ENCODE measurements at regions not wholly inside any gene's neighbourhood (a gene's known extent, or its start where the extent isn't known, plus 50 kb on each side); places are given as distances from the start of the nearest gene placed in this dataset.

DNA sequence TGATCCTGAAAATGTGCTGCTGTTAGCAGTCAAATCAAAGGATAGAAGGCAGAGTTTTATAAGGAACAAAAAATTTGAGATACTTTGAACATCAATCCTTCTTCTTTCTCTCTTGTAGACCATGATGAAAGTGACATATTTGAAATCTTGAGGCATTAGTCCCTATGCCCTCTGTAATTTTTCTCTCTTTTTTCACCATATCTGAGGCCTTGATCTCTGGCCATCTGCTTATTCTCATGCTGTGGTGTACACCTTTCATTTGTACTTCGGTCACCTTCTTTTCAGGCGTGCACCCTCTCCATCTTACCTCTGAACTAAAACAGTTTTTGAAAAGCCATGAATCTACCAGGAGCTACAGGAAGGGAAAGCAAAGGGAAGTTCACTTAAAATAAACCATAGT, 420.9 kb downstream of the C12orf50 start:
- no peak for DNase-seq (ENCODE audit: extremely low spot score)
- TF ChIP-seq, protein P1, sequence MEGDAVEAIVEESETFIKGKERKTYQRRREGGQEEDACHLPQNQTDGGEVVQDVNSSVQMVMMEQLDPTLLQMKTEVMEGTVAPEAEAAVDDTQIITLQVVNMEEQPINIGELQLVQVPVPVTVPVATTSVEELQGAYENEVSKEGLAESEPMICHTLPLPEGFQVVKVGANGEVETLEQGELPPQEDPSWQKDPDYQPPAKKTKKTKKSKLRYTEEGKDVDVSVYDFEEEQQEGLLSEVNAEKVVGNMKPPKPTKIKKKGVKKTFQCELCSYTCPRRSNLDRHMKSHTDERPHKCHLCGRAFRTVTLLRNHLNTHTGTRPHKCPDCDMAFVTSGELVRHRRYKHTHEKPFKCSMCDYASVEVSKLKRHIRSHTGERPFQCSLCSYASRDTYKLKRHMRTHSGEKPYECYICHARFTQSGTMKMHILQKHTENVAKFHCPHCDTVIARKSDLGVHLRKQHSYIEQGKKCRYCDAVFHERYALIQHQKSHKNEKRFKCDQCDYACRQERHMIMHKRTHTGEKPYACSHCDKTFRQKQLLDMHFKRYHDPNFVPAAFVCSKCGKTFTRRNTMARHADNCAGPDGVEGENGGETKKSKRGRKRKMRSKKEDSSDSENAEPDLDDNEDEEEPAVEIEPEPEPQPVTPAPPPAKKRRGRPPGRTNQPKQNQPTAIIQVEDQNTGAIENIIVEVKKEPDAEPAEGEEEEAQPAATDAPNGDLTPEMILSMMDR (IDR thresholded peaks at IDR 0.05; ENCODE audit: control extremely low read depth, extremely low read depth, low read depth, missing control alignments), result no peak
- ChIA-PET CTCF (interaction anchor here (1.1 to 1.8 kb wide), 2 partner anchors 8 to 14 kb away, joined by 3 read pairs; no protein-coding TSS in a partner anchor), POLR2A (no interaction called here)

DNA sequence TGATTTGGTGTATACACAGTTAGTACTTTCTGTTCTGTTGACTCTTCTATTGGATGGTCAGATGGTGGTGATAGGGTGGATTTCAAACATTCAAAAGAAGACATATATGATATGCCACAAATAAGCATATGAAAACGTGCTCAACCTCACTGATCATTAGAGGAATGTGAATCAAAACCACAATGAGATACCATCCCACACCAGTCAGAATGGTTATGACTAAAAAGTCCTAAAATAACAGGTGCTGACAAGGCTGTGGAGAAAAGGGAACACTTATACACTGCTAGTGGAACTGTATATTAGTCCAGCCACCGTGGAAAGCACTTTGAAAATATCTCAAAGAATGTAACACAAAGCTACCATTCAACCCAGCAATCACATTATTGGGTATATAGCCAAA, 425.5 kb downstream of the C12orf50 start:
- CTCF ChIA-PET, result no interaction called here
- TF ChIP-seq, protein P1 (IDR thresholded peaks at IDR 0.05; ENCODE audit: control extremely low read depth, extremely low read depth, low read depth, missing control alignments), result no peak
- POLR2A ChIA-PET, result no interaction called here
- no peak for DNase-seq (ENCODE audit: extremely low spot score)

DNA sequence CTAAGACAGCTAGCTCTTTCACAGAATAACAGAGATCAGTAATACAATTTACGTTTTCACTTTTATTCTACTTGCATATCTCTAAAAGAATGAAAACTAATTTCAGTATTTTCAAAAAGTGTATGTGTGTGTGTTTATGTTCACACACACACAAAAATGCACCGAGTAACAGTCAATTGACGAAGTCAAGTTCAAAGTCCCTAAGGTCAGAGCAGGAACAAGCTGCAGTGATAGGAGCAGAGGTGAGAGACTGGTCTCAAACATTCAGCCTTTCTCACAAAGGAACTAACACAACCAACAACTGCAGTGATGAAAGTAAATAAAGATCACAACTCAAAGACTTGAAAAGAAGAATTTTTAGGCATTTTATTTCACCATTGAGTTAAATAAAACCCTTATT, 429.7 kb downstream of the C12orf50 start:
- CTCF ChIA-PET, result interaction anchor here (1.3 kb wide), 1 partner anchor 9 kb away, joined by 3 read pairs; no protein-coding TSS in a partner anchor
- DNase-seq (ENCODE audit: extremely low spot score), result no peak
- POLR2A ChIA-PET, result no interaction called here
- TF ChIP-seq, protein P1 (IDR thresholded peaks at IDR 0.05; ENCODE audit: control extremely low read depth, extremely low read depth, low read depth, missing control alignments), result no peak

DNA sequence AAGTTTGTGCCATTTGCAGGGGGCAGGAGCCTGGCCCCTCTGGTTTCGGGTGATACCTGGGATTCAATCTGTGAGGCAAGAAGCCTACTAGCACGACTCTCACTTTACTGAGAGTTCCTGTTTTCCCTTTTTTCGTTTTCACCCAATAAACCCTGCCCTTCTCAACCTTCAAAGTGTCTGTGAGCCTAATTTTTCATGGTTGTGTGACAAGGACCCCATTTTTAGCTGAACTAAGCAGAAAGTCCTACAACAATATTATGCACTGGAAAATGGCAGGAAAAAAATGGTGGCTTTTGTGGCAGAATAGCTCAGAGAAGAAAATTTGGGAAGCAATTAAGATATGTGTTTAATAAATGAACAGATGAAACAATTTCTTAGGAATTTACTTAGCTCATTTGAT, 432.1 kb downstream of the C12orf50 start:
- CTCF ChIA-PET, result interaction anchor here (1.2 kb wide), 1 partner anchor 15 kb away, joined by 4 read pairs; no protein-coding TSS in a partner anchor
- POLR2A ChIA-PET, result no interaction called here
- TF ChIP-seq, protein P1 (IDR thresholded peaks at IDR 0.05; ENCODE audit: control extremely low read depth, extremely low read depth, low read depth, missing control alignments), result no peak
- no peak for DNase-seq (ENCODE audit: extremely low spot score)

DNA sequence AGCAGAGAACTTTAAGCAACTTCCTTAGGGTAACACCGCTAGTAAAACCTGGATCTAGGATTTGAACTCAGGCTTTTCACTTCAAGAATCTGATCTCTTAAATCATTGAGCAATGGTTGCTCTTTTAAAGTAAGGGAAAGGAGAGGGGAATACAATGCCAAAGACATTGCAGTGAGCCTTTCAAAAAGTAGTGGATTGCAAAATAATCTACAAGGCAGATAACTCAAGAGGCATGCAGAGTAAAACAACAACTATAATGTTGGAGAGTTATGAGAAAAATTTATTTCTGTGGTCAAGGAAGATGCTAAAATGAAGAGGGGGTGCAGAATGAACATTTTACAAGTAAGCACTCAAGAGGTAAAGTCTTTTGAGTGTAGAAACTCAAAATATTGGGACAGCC, 432.6 kb downstream of the C12orf50 start:
- no peak for DNase-seq (ENCODE audit: extremely low spot score)
- TF ChIP-seq, protein P1 (IDR thresholded peaks at IDR 0.05; ENCODE audit: control extremely low read depth, extremely low read depth, low read depth, missing control alignments), result no peak
- POLR2A ChIA-PET, result no interaction called here
- CTCF ChIA-PET, result interaction anchor here (1.2 kb wide), 1 partner anchor 16 kb away, joined by 4 read pairs; no protein-coding TSS in a partner anchor

DNA sequence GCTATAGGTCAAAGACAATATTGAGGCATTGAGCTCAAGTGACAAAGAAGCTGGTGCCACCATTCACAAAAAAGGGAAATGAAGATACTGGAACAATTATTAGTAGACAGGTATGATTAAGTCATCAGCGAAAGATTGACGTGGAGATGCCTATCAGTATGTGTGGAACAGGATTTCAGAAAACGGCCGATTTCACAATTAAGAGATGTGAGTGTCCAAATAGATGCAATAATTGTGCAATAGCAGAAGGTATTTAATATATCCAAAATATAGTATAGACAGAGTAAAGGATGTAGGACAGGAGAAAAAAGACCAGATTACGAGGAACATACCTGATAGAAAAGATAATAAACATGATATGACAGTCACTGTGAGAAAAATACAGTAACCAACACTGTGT, 433.1 kb downstream of the C12orf50 start:
- ChIA-PET CTCF (no interaction called here), POLR2A (no interaction called here)
- no peak for DNase-seq (ENCODE audit: extremely low spot score)
- TF ChIP-seq, protein P1 (IDR thresholded peaks at IDR 0.05; ENCODE audit: control extremely low read depth, extremely low read depth, low read depth, missing control alignments), result no peak
